Brain microvascular endothelial cell (primary cell): ENCODE measurements at regions not wholly inside any gene's neighbourhood (a gene's known extent, or its start where the extent isn't known, plus 50 kb on each side); places are given as distances from the start of the nearest gene placed in this dataset.

ENCODE experiments used
- DNase-seq: peaks from one replicate; pipeline ENCODE4 v3.0.0-alpha.2; 2020
- H3K27ac ChIP-seq: fragments of 250-450 bp; sonication (Bioruptor Pico); 2 replicates; pipeline ENCODE4 v1.5.1; 2020; ENCODE audit warnings: mild to moderate bottlenecking, moderate library complexity
- H3K27me3 ChIP-seq: fragments of 250-450 bp; sonication (Bioruptor Pico); replicated peaks from 2 replicates; pipeline ENCODE4 v1.5.1; 2020; ENCODE audit warnings: mild to moderate bottlenecking
- H3K36me3 ChIP-seq: fragments of 250-450 bp; sonication (Bioruptor Pico); replicated peaks from 2 replicates; pipeline ENCODE4 v1.5.1; 2020; ENCODE audit warnings: mild to moderate bottlenecking
- H3K4me3 ChIP-seq: 2 replicates; pipeline ENCODE4 v1.5.1; 2011; ENCODE audit warnings: low read depth, mild to moderate bottlenecking, control low read depth, low read length, moderate library complexity
- CTCF ChIP-seq: IDR thresholded peaks from 2 replicates; pipeline ENCODE4 v1.5.1; 2011; ENCODE audit warnings: low read depth, mild to moderate bottlenecking, moderate library complexity, low read length, control low read depth, inconsistent platforms; ENCODE audit errors: missing control alignments
- in situ Hi-C: cut with HindIII; loops from 2 replicates; pipeline ENCODE4 v1.10.0; 2017; ENCODE audit warnings: low sequenced_read_pairs, low pct_ligation_motif_present

GRCh38 chr10:128875956-128876736 lies 590.9 kb upstream of the MGMT start:
- TF ChIP-seq CTCF = no peak
- in situ Hi-C loops = no loop called here
- H3K4me3 ChIP-seq = no peak overlapping the region
- H3K36me3 ChIP-seq = no peaks in the 10 kb centered on the region
- no peaks in the 10 kb centered on the region for H3K27me3 ChIP-seq
- peak; percentile 1 for DNase-seq
- no peak overlapping the region for H3K27ac ChIP-seq

GRCh38 chr10:128877141-128877540 lies 589.9 kb upstream of the MGMT start:
- no peak for DNase-seq
- no peaks in the 10 kb centered on the region for H3K36me3 ChIP-seq
- H3K27me3 ChIP-seq = no peaks in the 10 kb centered on the region
- no peak overlapping the region for H3K27ac ChIP-seq
- no peak overlapping the region for H3K4me3 ChIP-seq
- no peak for TF ChIP-seq CTCF
- in situ Hi-C loops = no loop called here

- no peak for TF ChIP-seq CTCF
- Histone ChIP-seq H3K27me3 (no peaks in the 10 kb centered on the region), H3K27ac (no peak overlapping the region), H3K4me3 (no peak overlapping the region), H3K36me3 (no peaks in the 10 kb centered on the region)
- DNase-seq = no peak
- in situ Hi-C loops = no loop called here
Observed at GRCh38 chr10:128877936-128878335, 589.1 kb upstream of the MGMT start.

GRCh38 chr10:128879030-128879429 lies 588.0 kb upstream of the MGMT start:
- in situ Hi-C loops = no loop called here
- TF ChIP-seq CTCF = no peak
- H3K27me3 ChIP-seq = no peaks in the 10 kb centered on the region
- DNase-seq = no peak
- H3K27ac ChIP-seq = no peak overlapping the region
- H3K4me3 ChIP-seq = no peak overlapping the region
- H3K36me3 ChIP-seq = no peaks in the 10 kb centered on the region

DNA sequence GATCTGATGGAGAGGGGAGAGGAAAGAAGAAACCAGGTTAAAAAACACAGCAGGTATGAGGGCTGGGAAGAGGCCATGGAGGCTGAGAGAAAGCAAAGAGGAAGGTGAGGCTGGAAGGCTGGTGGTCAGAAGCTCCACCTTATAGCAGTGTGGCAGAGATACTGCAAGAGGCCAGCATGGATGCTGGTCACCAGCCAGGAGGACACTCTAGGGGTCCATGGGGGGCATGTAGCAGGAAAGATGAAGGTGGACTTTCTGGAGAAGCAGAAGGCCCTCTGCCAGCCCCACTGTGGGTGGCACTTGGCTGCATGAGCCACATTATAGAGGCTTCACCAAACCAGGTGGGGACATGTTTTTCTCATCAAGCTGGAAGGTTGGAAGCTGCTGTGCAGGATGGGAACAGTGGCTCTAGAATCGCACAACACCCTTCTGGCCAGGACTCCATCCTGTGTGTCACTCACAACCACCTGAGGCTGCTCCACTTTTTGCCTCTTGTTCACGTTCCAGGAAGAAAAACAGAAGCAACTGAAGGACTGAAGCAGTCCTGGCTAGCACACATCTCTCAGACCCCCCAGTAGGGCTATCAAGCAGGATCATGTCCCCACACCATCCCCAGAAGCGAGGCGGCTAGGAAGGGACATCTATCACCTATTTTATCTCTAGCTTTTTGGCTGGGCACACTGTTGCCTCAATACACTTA lies 587.5 kb upstream of the MGMT start:
- in situ Hi-C loops = no loop called here
- no peaks in the 10 kb centered on the region for H3K27me3 ChIP-seq
- DNase-seq = no peak
- no peak overlapping the region for H3K27ac ChIP-seq
- no peak overlapping the region for H3K4me3 ChIP-seq
- no peak for TF ChIP-seq CTCF
- H3K36me3 ChIP-seq = no peaks in the 10 kb centered on the region
